DND-41 (cell line): ENCODE measurements at regions not wholly inside any gene's neighbourhood (a gene's known extent, or its start where the extent isn't known, plus 50 kb on each side); places are given as distances from the start of the nearest gene placed in this dataset.

ENCODE experiments used
- ATAC-seq: fragments of 200-7000 bp; cut with Tn5 transposase; 3 replicates; pipeline ENCODE4 v1.9.1; 2021; ENCODE audit warnings: low read depth; ENCODE audit not compliant: insufficient read depth
- DNase-seq: peaks from one replicate; pipeline ENCODE4 v3.0.0-alpha.2; 2020
- H2AFZ ChIP-seq: 2 replicates; pipeline ENCODE4 v1.6.0; 2012; ENCODE audit warnings: low read depth, low read length
- H3K27ac ChIP-seq: 2 replicates; pipeline ENCODE4 v1.5.1; 2012; ENCODE audit warnings: low read length, inconsistent platforms
- H3K27me3 ChIP-seq: fragments of 200-600 bp; sonication (generic); 2 replicates; pipeline ENCODE4 v1.6.0; 2012; ENCODE audit warnings: low read length, mild to moderate bottlenecking, inconsistent platforms; ENCODE audit not compliant: insufficient read depth, poor library complexity
- H3K36me3 ChIP-seq: 2 replicates; pipeline ENCODE4 v1.5.1; 2012; ENCODE audit warnings: low read length, inconsistent platforms; ENCODE audit not compliant: insufficient read depth
- H3K4me1 ChIP-seq: 2 replicates; pipeline ENCODE4 v1.5.1; 2012; ENCODE audit warnings: mild to moderate bottlenecking, low read length; ENCODE audit not compliant: insufficient read depth
- H3K4me2 ChIP-seq: 2 replicates; pipeline ENCODE4 v1.6.0; 2012; ENCODE audit warnings: mild to moderate bottlenecking, moderate library complexity, low read length, inconsistent platforms; ENCODE audit not compliant: insufficient read depth
- H3K4me3 ChIP-seq, 2 experiments: fragments of 200-600 bp in 1 of 2; shearing (Covaris generic) in 1 of 2; 2 replicates each; pipeline ENCODE4 v1.5.1; 2012 to 2016; ENCODE audit warnings: inconsistent platforms in 2 of 2, low read length in 2 of 2, mild to moderate bottlenecking in 2 of 2, low read depth in 1 of 2, moderate library complexity in 1 of 2
- H3K79me2 ChIP-seq: 2 replicates; pipeline ENCODE4 v1.6.0; 2012; ENCODE audit warnings: low read length, inconsistent platforms; ENCODE audit not compliant: insufficient read depth
- H3K9ac ChIP-seq: 2 replicates; pipeline ENCODE4 v1.6.0; 2012; ENCODE audit warnings: low read depth, mild to moderate bottlenecking, inconsistent platforms, low read length, moderate library complexity
- H3K9me3 ChIP-seq: 2 replicates; pipeline ENCODE4 v1.5.1; 2012; ENCODE audit warnings: low read length, moderate library complexity, mild to moderate bottlenecking, inconsistent platforms; ENCODE audit not compliant: insufficient read depth, severe bottlenecking
- H4K20me1 ChIP-seq: 2 replicates; pipeline ENCODE4 v1.6.0; 2012; ENCODE audit warnings: low read length; ENCODE audit not compliant: insufficient read depth
- CTCF ChIP-seq: IDR thresholded peaks from 2 replicates; pipeline ENCODE4 v1.5.1; 2012; ENCODE audit warnings: borderline replicate concordance, low read length, moderate library complexity, mild to moderate bottlenecking; ENCODE audit not compliant: poor library complexity, severe bottlenecking; ENCODE audit errors: extremely low read depth
- EZH2 ChIP-seq: IDR thresholded peaks from 3 replicates; pipeline ENCODE4 v1.6.1; 2012; ENCODE audit warnings: borderline replicate concordance, low read depth, mild to moderate bottlenecking, moderate library complexity, low read length, inconsistent platforms; ENCODE audit not compliant: severe bottlenecking

- Histone ChIP-seq H4K20me1 (no peaks in the 10 kb centered on the region), H3K4me1 (no peaks in the 10 kb centered on the region), H2AFZ (no peak overlapping the region), H3K79me2 (no peaks in the 10 kb centered on the region), H3K9me3 (no peaks in the 10 kb centered on the region), H3K27me3 (no peaks in the 10 kb centered on the region), H3K36me3 (no peaks in the 10 kb centered on the region), H3K9ac (no peak overlapping the region), H3K4me3 (no peak overlapping the region), H3K27ac (no peak overlapping the region), H3K4me2 (no peak overlapping the region)
- no peak for DNase-seq
- no peak for ATAC-seq
- TF ChIP-seq EZH2: no peak
- no peak for TF ChIP-seq CTCF
These were observed 1458.0 kb downstream of the OLFM4 start for GRCh38 chr13:54486421-54487166.

- Histone ChIP-seq H3K36me3 (no peaks in the 10 kb centered on the region), H3K4me2 (no peak overlapping the region), H3K27me3 (no peaks in the 10 kb centered on the region), H3K4me3 (no peak overlapping the region), H3K79me2 (no peaks in the 10 kb centered on the region), H3K9me3 (no peaks in the 10 kb centered on the region), H2AFZ (no peak overlapping the region), H3K9ac (no peak overlapping the region), H3K27ac (no peak overlapping the region), H4K20me1 (no peaks in the 10 kb centered on the region), H3K4me1 (no peaks in the 10 kb centered on the region)
- ATAC-seq: no peak
- DNase-seq: no peak
- TF ChIP-seq EZH2 (no peak), CTCF (no peak)
These were observed 1460.7 kb downstream of the OLFM4 start for GRCh38 chr13:54489359-54489758.

GRCh38 chr13:54492995-54493394, 1464.4 kb downstream of the OLFM4 start:
- Histone ChIP-seq H4K20me1 (no peaks in the 10 kb centered on the region), H2AFZ (no peak overlapping the region), H3K79me2 (no peaks in the 10 kb centered on the region), H3K9ac (no peak overlapping the region), H3K36me3 (no peaks in the 10 kb centered on the region), H3K9me3 (no peaks in the 10 kb centered on the region), H3K27me3 (no peaks in the 10 kb centered on the region), H3K4me2 (no peak overlapping the region), H3K27ac (no peak overlapping the region), H3K4me3 (no peak overlapping the region), H3K4me1 (no peaks in the 10 kb centered on the region)
- DNase-seq (no peak), ATAC-seq (no peak)
- TF ChIP-seq EZH2 (no peak), CTCF (no peak)
